ENCODE measurements at regions not wholly inside any gene's neighbourhood (a gene's known extent, or its start where the extent isn't known, plus 50 kb on each side); places are given as distances from the start of the nearest gene placed in this dataset.

GRCh38 chr4:41815473-41815872, 66.9 kb upstream of the PHOX2B start:
- Histone ChIP-seq H3K79me2 (no peaks in the 10 kb centered on the region), H3K27ac (no peak overlapping the region), H3K9me2 (replicated peaks; ENCODE audit: insufficient read depth) (no peaks in the 10 kb centered on the region), H3K9me3 (ENCODE audit: low read depth) (no peaks in the 10 kb centered on the region), H3K4me3 (no peak overlapping the region), H3K4me2 (no peak overlapping the region), H3K4me1 (ENCODE audit: insufficient read depth) (no peaks in the 10 kb centered on the region), H2AFZ (no peak overlapping the region), H3K36me3 (replicated peaks; ENCODE audit: insufficient read depth, low read depth) (no peaks in the 10 kb centered on the region), H4K20me1 (ENCODE audit: insufficient read depth, poor library complexity, severe bottlenecking) (no peaks in the 10 kb centered on the region), H3K27me3 (peaks cover 53% of the 10 kb centered on the region)
- DNase-seq (ENCODE audit: low spot score): no peak
- WGBS (ENCODE audit: low lambda C conversion rate, missing lambda C conversion rate): 65% methylated on average over 4 of the region's 4 CpGs
- TF ChIP-seq EZH2 (IDR thresholded peaks at IDR 0.05; ENCODE audit: borderline replicate concordance): no peak
- no peak for TF ChIP-seq EZH2phosphoT487 (IDR thresholded peaks at IDR 0.05; ENCODE audit: low read depth, severe bottlenecking, unreplicated experiment)
- no peak for TF ChIP-seq CTCF (IDR thresholded peaks at IDR 0.05; ENCODE audit: poor library complexity)

GRCh38 chr4:41814565-41814964, 66.0 kb upstream of the PHOX2B start:
- TF ChIP-seq EZH2 (IDR thresholded peaks at IDR 0.05; ENCODE audit: borderline replicate concordance) (no peak), CTCF (IDR thresholded peaks at IDR 0.05; ENCODE audit: poor library complexity) (peak; percentile 46)
- H3K9me3 ChIP-seq (ENCODE audit: low read depth): no peaks in the 10 kb centered on the region
- WGBS (ENCODE audit: low lambda C conversion rate, missing lambda C conversion rate): 14% methylated on average over 10 of the region's 10 CpGs
- H3K79me2 ChIP-seq: no peaks in the 10 kb centered on the region
- H3K4me1 ChIP-seq (ENCODE audit: insufficient read depth): no peaks in the 10 kb centered on the region
- no peaks in the 10 kb centered on the region for H4K20me1 ChIP-seq (ENCODE audit: insufficient read depth, poor library complexity, severe bottlenecking)
- H3K27ac ChIP-seq: no peak overlapping the region
- H3K4me2 ChIP-seq: no peak overlapping the region
- peak; percentile 57 for DNase-seq (ENCODE audit: low spot score)
- H3K4me3 ChIP-seq: no peak overlapping the region
- H2AFZ ChIP-seq: no peak overlapping the region
- H3K27me3 ChIP-seq: peaks cover 48% of the 10 kb centered on the region
- H3K36me3 ChIP-seq (replicated peaks; ENCODE audit: insufficient read depth, low read depth): no peaks in the 10 kb centered on the region
- no peaks in the 10 kb centered on the region for H3K9me2 ChIP-seq (replicated peaks; ENCODE audit: insufficient read depth)

- H3K9me2 ChIP-seq (replicated peaks; ENCODE audit: insufficient read depth): no peaks in the 10 kb centered on the region
- no peaks in the 10 kb centered on the region for H3K4me1 ChIP-seq (ENCODE audit: insufficient read depth)
- no peak overlapping the region for H3K4me3 ChIP-seq
- no peaks in the 10 kb centered on the region for H3K79me2 ChIP-seq
- TF ChIP-seq EZH2phosphoT487 (IDR thresholded peaks at IDR 0.05; ENCODE audit: low read depth, severe bottlenecking, unreplicated experiment) (no peak), CTCF (IDR thresholded peaks at IDR 0.05; ENCODE audit: poor library complexity) (no peak), EZH2 (IDR thresholded peaks at IDR 0.05; ENCODE audit: borderline replicate concordance) (no peak)
- H3K27ac ChIP-seq: no peak overlapping the region
- H3K4me2 ChIP-seq: no peak overlapping the region
- peaks cover 2% of the 10 kb centered on the region for H3K27me3 ChIP-seq
- H2AFZ ChIP-seq: no peak overlapping the region
- no peaks in the 10 kb centered on the region for H4K20me1 ChIP-seq (ENCODE audit: insufficient read depth, poor library complexity, severe bottlenecking)
- H3K9me3 ChIP-seq (ENCODE audit: low read depth): no peaks in the 10 kb centered on the region
- no peak for DNase-seq (ENCODE audit: low spot score)
- H3K36me3 ChIP-seq (replicated peaks; ENCODE audit: insufficient read depth, low read depth): no peaks in the 10 kb centered on the region
- 91% methylated on average over 3 of the region's 3 CpGs for WGBS (ENCODE audit: low lambda C conversion rate, missing lambda C conversion rate)
Observed at GRCh38 chr4:41806807-41807206, 58.3 kb upstream of the PHOX2B start.

GRCh38 chr4:41802590-41802989, 54.1 kb upstream of the PHOX2B start:
- Histone ChIP-seq H3K4me3 (no peak overlapping the region), H3K9me3 (ENCODE audit: low read depth) (no peaks in the 10 kb centered on the region), H3K4me2 (no peak overlapping the region), H3K9me2 (replicated peaks; ENCODE audit: insufficient read depth) (no peaks in the 10 kb centered on the region), H3K79me2 (no peaks in the 10 kb centered on the region), H3K4me1 (ENCODE audit: insufficient read depth) (no peaks in the 10 kb centered on the region), H3K36me3 (replicated peaks; ENCODE audit: insufficient read depth, low read depth) (no peaks in the 10 kb centered on the region), H3K27me3 (peaks cover 9% of the 10 kb centered on the region), H3K27ac (no peak overlapping the region), H2AFZ (no peak overlapping the region), H4K20me1 (ENCODE audit: insufficient read depth, poor library complexity, severe bottlenecking) (no peaks in the 10 kb centered on the region)
- 86% methylated on average over 3 of the region's 3 CpGs for WGBS (ENCODE audit: low lambda C conversion rate, missing lambda C conversion rate)
- DNase-seq (ENCODE audit: low spot score): no peak
- no peak for TF ChIP-seq CTCF (IDR thresholded peaks at IDR 0.05; ENCODE audit: poor library complexity)
- no peak for TF ChIP-seq EZH2phosphoT487 (IDR thresholded peaks at IDR 0.05; ENCODE audit: low read depth, severe bottlenecking, unreplicated experiment)
- TF ChIP-seq EZH2 (IDR thresholded peaks at IDR 0.05; ENCODE audit: borderline replicate concordance): no peak

All from hepatocyte (in vitro differentiated cells).